ENCODE measurements at regions not wholly inside any gene's neighbourhood (a gene's known extent, or its start where the extent isn't known, plus 50 kb on each side); places are given as distances from the start of the nearest gene placed in this dataset.

GRCh38 chr7:149664666-149665065 is 108.7 kb downstream of the ZNF467 start:
- TF ChIP-seq CTCF (IDR thresholded peaks at IDR 0.05; ENCODE audit: poor library complexity, severe bottlenecking), result no peak
- no peaks in the 10 kb centered on the region for H3K4me1 ChIP-seq (ENCODE audit: insufficient read depth, poor library complexity, severe bottlenecking)
- no peak for DNase-seq (ENCODE audit: low spot score)
- H3K9me3 ChIP-seq (ENCODE audit: severe bottlenecking), result no peaks in the 10 kb centered on the region
- ATAC-seq (ENCODE audit: low read depth), result no peak
- no peaks in the 10 kb centered on the region for H3K36me3 ChIP-seq (ENCODE audit: low read depth)
- peaks cover 3% of the 10 kb centered on the region for H3K27me3 ChIP-seq (ENCODE audit: insufficient read depth, poor library complexity, severe bottlenecking)
- H3K27ac ChIP-seq (ENCODE audit: poor library complexity, severe bottlenecking), result no peak overlapping the region
- no peak overlapping the region for H3K4me3 ChIP-seq (ENCODE audit: severe bottlenecking)

DNA sequence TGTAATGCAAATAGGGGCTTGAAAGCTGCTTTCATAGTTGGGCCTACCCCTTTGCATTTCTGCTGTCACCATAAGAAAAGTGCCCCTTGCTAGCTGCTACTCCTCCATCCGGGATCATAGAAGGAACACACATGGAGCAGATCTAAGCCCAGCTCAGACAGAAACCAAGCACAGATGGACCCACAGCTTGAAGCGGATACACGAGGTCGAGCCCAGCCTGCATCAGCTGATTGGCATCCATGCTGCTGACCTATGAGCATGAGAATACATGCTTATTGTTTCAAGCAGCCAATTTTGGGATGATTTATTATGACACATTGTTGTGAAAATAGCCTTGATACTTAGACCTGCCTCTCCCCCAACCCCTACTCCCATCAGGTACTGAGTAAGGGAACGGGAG is 109.2 kb downstream of the ZNF467 start:
- TF ChIP-seq CTCF (IDR thresholded peaks at IDR 0.05; ENCODE audit: poor library complexity, severe bottlenecking), result no peak
- Histone ChIP-seq H3K9me3 (ENCODE audit: severe bottlenecking) (no peaks in the 10 kb centered on the region), H3K4me1 (ENCODE audit: insufficient read depth, poor library complexity, severe bottlenecking) (no peaks in the 10 kb centered on the region), H3K27me3 (ENCODE audit: insufficient read depth, poor library complexity, severe bottlenecking) (no peaks in the 10 kb centered on the region), H3K27ac (ENCODE audit: poor library complexity, severe bottlenecking) (no peak overlapping the region), H3K36me3 (ENCODE audit: low read depth) (no peaks in the 10 kb centered on the region), H3K4me3 (ENCODE audit: severe bottlenecking) (no peak overlapping the region)
- DNase-seq (ENCODE audit: low spot score) (no peak), ATAC-seq (ENCODE audit: low read depth) (no peak)

DNA sequence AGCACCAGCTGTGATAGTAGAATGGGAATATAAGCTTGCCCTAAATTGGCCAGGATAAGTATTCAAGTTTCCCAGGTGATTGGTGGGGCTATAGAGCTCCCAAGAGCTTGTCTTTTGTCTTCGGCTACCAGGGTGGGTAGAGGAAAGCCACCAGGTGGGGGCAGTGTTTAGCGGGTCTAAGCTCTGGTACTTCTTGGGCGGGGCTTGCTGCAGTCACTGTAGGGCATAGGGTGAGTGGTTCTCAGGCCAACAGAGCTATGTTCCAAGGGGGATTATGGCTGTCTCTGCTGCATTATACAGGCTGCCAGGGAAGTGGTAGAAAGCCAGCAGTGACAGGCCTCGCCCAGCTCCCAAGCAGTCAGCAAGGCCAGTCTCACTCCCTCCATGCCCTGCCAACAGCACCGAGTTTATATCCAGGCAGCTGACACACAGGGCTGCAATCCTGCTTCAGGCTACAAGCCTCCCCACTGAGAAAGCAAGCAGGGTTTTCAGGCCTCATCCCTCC is 110.7 kb downstream of the ZNF467 start:
- H3K36me3 ChIP-seq (ENCODE audit: low read depth), result no peaks in the 10 kb centered on the region
- no peak for DNase-seq (ENCODE audit: low spot score)
- peak; percentile 23 for TF ChIP-seq CTCF (IDR thresholded peaks at IDR 0.05; ENCODE audit: poor library complexity, severe bottlenecking)
- H3K4me3 ChIP-seq (ENCODE audit: severe bottlenecking), result no peak overlapping the region
- peak; percentile 67 for ATAC-seq (ENCODE audit: low read depth)
- H3K9me3 ChIP-seq (ENCODE audit: severe bottlenecking), result no peaks in the 10 kb centered on the region
- H3K27ac ChIP-seq (ENCODE audit: poor library complexity, severe bottlenecking), result no peak overlapping the region
- H3K4me1 ChIP-seq (ENCODE audit: insufficient read depth, poor library complexity, severe bottlenecking), result no peaks in the 10 kb centered on the region
- H3K27me3 ChIP-seq (ENCODE audit: insufficient read depth, poor library complexity, severe bottlenecking), result no peaks in the 10 kb centered on the region

DNA sequence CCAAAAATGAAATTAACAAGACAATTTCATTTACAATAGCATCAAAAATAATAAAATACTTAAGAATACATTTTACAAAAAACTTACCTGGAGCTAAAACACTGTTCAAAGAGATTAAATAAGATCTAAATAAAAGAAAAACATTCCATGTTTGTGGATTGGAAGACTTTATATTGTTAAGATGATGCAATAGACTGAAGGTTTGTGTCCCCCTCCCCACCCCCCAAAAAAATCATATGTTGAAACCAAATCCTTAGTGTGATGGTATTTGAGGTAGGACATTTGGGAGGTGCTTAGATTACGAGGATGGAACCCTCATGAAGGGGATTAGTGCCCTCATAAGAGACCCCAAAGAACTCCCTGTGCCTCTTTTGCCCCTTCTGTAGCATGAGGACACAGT is 117.6 kb downstream of the ZNF467 start:
- H3K4me3 ChIP-seq (ENCODE audit: severe bottlenecking), result no peak overlapping the region
- DNase-seq (ENCODE audit: low spot score), result no peak

More for the DNA sequence above, 117.6 kb downstream of the ZNF467 start:
- no peaks in the 10 kb centered on the region for H3K27me3 ChIP-seq (ENCODE audit: insufficient read depth, poor library complexity, severe bottlenecking)
- TF ChIP-seq CTCF (IDR thresholded peaks at IDR 0.05; ENCODE audit: poor library complexity, severe bottlenecking), result no peak
- no peak overlapping the region for H3K27ac ChIP-seq (ENCODE audit: poor library complexity, severe bottlenecking)
- no peaks in the 10 kb centered on the region for H3K4me1 ChIP-seq (ENCODE audit: insufficient read depth, poor library complexity, severe bottlenecking)
- no peaks in the 10 kb centered on the region for H3K9me3 ChIP-seq (ENCODE audit: severe bottlenecking)
- no peaks in the 10 kb centered on the region for H3K36me3 ChIP-seq (ENCODE audit: low read depth)
- no peak for ATAC-seq (ENCODE audit: low read depth)

Data from RWPE2 (cell line).